GM13976 (cell line): ENCODE measurements at regions not wholly inside any gene's neighbourhood (a gene's known extent, or its start where the extent isn't known, plus 50 kb on each side); places are given as distances from the start of the nearest gene placed in this dataset.

Source experiments
- DNase-seq: peaks from one replicate; pipeline ENCODE4 v3.0.0; 2012; ENCODE audit warnings: low spot score
- in situ Hi-C: fragments of 300-500 bp; cut with MboI; formaldehyde crosslinking; loops from one replicate; pipeline ENCODE4 v1.12.0; 2022; ENCODE audit warnings: low sequenced_read_pairs, mixed read lengths, inconsistent platforms; ENCODE audit not compliant: unreplicated experiment
- TF ChIP-seq, protein P1 (sequence below): IDR thresholded peaks from 2 replicates; pipeline ENCODE4 v1.5.1; 2012; ENCODE audit warnings: borderline replicate concordance, mild to moderate bottlenecking; ENCODE audit not compliant: insufficient read depth; ENCODE audit errors: extremely low read depth, missing control alignments, control extremely low read depth

- TF ChIP-seq, protein P1, sequence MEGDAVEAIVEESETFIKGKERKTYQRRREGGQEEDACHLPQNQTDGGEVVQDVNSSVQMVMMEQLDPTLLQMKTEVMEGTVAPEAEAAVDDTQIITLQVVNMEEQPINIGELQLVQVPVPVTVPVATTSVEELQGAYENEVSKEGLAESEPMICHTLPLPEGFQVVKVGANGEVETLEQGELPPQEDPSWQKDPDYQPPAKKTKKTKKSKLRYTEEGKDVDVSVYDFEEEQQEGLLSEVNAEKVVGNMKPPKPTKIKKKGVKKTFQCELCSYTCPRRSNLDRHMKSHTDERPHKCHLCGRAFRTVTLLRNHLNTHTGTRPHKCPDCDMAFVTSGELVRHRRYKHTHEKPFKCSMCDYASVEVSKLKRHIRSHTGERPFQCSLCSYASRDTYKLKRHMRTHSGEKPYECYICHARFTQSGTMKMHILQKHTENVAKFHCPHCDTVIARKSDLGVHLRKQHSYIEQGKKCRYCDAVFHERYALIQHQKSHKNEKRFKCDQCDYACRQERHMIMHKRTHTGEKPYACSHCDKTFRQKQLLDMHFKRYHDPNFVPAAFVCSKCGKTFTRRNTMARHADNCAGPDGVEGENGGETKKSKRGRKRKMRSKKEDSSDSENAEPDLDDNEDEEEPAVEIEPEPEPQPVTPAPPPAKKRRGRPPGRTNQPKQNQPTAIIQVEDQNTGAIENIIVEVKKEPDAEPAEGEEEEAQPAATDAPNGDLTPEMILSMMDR = no peak
- in situ Hi-C loops = no loop called here
- DNase-seq = no peak
Measured at GRCh38 chr15:47951781-47952180, 169.0 kb upstream of the SLC24A5 start.

DNA sequence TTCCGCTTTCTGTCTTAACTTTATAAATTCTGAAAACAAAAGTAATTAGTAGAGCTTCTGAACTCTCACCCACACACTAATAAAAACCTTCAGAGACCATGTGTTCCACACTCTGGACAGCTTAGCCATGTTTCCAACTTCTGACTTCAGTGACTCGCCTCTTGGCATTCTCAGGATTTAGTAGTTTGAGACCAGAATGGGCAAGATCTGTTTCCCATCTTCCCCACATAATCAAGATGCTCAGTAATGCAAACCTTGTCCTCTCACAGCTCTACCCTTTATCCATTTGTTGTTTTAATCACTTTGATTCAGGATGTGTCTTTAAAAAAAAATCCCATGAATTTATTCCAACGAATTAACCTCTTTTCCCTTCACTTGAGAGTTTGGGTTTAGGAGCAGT, 166.6 kb upstream of the SLC24A5 start:
- DNase-seq = no peak
- TF ChIP-seq, protein P1 = no peak
- in situ Hi-C loops = no loop called here

- no peak for DNase-seq
- TF ChIP-seq, protein P1 = no peak
- in situ Hi-C loops = no loop called here
Measured at GRCh38 chr15:47955021-47955420, 165.8 kb upstream of the SLC24A5 start.

DNA sequence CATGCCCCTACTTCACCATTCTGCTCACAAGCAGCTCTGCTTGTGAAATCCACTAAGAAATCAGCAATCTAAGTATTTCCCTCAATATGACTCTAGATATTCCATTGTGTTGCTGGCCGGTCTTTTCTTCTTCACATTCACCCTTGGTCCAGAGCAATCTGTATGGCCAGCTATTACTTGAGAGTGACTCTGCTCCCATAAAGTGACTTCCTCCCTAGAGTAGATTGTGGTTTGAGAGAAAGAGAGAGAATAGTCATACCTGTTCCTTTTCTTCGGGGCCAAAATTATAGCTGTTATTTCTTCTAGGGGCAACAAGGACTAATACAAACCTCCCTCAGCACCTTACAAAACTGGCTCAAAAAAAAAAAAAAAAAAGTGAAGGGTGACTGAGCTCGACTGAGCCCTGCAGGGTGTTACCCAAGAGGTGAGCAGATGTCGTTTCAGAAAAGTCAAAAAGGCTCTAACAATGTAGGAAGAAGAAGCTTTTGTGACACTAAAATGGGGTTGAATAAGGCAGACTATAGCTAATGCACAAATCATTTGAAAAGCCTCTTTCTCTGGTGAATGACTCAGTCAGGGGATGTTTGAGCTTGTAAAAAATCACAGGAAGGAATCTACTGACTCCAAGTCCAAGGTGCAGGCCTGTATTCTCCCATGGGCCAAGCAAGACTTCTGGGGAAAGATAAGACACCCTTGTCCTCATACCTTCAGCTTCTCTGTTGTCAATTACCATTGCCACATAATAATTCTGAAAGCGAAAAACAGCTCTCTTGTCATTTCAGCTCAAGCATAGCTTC, 161.0 kb upstream of the SLC24A5 start:
- TF ChIP-seq, protein P1 = no peak
- in situ Hi-C loops = no loop called here
- DNase-seq = no peak

GRCh38 chr15:47961401-47962090, 159.2 kb upstream of the SLC24A5 start:
- DNase-seq = peak; percentile 44
- TF ChIP-seq, protein P1 = no peak
- in situ Hi-C loops = no loop called here

- in situ Hi-C loops = no loop called here
- TF ChIP-seq, protein P1 = no peak
- DNase-seq = no peak
Measured at GRCh38 chr15:47963265-47963664, 157.5 kb upstream of the SLC24A5 start.
